ENCODE measurements at regions not wholly inside any gene's neighbourhood (a gene's known extent, or its start where the extent isn't known, plus 50 kb on each side); places are given as distances from the start of the nearest gene placed in this dataset.

DNA sequence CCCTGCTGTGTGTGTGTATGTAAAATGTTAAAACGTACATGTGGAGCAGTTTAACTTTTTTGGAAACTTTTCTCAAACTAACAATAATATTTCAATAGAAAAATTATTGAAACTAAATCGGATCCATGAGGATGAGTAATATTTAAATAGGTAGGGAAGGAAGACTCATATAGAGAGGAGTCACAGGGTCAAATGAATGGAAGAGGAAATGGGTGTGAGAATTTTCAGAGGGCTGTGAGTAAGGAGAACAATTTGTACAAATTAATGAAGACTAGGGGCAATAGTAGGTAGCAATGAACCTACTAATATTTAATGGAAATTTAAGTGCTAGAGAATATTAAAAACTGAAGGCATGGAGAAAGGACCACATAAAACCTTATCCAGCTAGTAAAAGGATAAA lies 290.7 kb upstream of the PCDH18 start:
- intact Hi-C loops (cut with DNase I), result loop anchor here (10.0 kb wide), 1 partner anchor 862 kb away; no protein-coding TSS in a partner anchor
- no peaks in the 10 kb centered on the region for H3K4me1 ChIP-seq

DNA sequence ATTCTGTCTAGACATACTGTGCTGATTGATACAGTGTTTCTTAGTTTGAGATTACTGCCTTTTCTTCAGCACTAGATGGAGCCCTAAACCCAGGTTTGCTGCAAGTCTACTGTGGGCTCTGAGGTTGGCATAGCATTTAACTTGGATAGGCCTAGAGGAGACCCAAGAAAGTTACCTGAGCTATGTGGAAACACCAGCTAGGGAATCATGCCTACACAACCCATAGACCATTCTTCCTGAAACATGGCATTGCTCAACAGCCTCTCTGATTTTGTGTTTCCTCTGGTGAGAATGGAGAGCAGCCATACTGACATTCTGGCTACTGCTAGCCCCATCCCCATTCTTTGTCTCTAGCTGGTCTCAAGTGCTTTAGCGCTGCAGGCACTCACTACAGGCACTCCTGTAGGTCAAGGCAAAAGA lies 287.7 kb upstream of the PCDH18 start:
- no peak for DNase-seq
- Histone ChIP-seq H3K9ac (ENCODE audit: low read depth in 2 of 2, low read length in 2 of 2) (no peak overlapping the region), H3K36me3 (no peaks in the 10 kb centered on the region), H3K4me1 (no peaks in the 10 kb centered on the region), H3K27ac (no peak overlapping the region), H3K9me3 (no peaks in the 10 kb centered on the region), H3K27me3 (no peaks in the 10 kb centered on the region), H3K4me3 (no peak overlapping the region)
- intact Hi-C loops (cut with DNase I), result loop anchor here (10.0 kb wide), 2 partner anchors 365 to 865 kb away; no protein-coding TSS in a partner anchor
- TF ChIP-seq, protein P1, sequence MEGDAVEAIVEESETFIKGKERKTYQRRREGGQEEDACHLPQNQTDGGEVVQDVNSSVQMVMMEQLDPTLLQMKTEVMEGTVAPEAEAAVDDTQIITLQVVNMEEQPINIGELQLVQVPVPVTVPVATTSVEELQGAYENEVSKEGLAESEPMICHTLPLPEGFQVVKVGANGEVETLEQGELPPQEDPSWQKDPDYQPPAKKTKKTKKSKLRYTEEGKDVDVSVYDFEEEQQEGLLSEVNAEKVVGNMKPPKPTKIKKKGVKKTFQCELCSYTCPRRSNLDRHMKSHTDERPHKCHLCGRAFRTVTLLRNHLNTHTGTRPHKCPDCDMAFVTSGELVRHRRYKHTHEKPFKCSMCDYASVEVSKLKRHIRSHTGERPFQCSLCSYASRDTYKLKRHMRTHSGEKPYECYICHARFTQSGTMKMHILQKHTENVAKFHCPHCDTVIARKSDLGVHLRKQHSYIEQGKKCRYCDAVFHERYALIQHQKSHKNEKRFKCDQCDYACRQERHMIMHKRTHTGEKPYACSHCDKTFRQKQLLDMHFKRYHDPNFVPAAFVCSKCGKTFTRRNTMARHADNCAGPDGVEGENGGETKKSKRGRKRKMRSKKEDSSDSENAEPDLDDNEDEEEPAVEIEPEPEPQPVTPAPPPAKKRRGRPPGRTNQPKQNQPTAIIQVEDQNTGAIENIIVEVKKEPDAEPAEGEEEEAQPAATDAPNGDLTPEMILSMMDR (IDR thresholded peaks at IDR 0.05), result no peak

More for the DNA sequence above, 290.7 kb upstream of the PCDH18 start:
- no peaks in the 10 kb centered on the region for H3K9me3 ChIP-seq
- no peaks in the 10 kb centered on the region for H3K27me3 ChIP-seq
- TF ChIP-seq, protein P1 (IDR thresholded peaks at IDR 0.05), result no peak
- no peak overlapping the region for H3K9ac ChIP-seq (ENCODE audit: low read depth in 2 of 2, low read length in 2 of 2)
- no peaks in the 10 kb centered on the region for H3K36me3 ChIP-seq
- H3K27ac ChIP-seq, result no peak overlapping the region
- no peak for DNase-seq
- H3K4me3 ChIP-seq, result no peak overlapping the region

DNA sequence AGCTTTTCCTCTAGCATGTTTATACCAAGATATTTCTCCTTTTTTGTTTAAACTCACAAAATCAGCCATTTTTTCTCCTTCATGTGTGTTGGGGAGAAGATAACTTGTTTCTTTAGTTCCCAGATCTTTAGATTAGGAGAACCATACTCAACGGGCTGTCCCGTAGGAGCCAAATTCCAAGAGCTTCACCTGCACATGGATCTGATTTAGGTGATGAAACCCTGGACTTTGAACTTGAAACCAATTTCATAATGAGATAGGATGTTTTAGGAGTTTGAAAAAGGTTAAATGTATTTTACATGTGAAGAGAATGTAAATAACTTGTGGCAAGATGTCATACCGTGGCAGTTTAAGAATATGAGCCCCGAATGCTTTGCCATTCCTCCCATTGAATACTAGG lies 280.0 kb upstream of the PCDH18 start:
- no peak overlapping the region for H3K27ac ChIP-seq
- no peaks in the 10 kb centered on the region for H3K4me1 ChIP-seq
- TF ChIP-seq, protein P1 (IDR thresholded peaks at IDR 0.05), result no peak
- no peak for DNase-seq
- H3K9me3 ChIP-seq, result no peaks in the 10 kb centered on the region
- no peaks in the 10 kb centered on the region for H3K36me3 ChIP-seq
- no peak overlapping the region for H3K4me3 ChIP-seq
- H3K9ac ChIP-seq (ENCODE audit: low read depth in 2 of 2, low read length in 2 of 2), result no peak overlapping the region
- H3K27me3 ChIP-seq, result no peaks in the 10 kb centered on the region
- intact Hi-C loops (cut with DNase I), result loop anchor here (10.0 kb wide), 1 partner anchor 373 kb away; no protein-coding TSS in a partner anchor

GRCh38 chr4:137806420-137806819 lies 274.1 kb upstream of the PCDH18 start:
- TF ChIP-seq, protein P1 (IDR thresholded peaks at IDR 0.05), result no peak
- H3K9ac ChIP-seq (ENCODE audit: low read depth in 2 of 2, low read length in 2 of 2), result no peak overlapping the region
- no peaks in the 10 kb centered on the region for H3K9me3 ChIP-seq
- DNase-seq, result no peak
- no peak overlapping the region for H3K27ac ChIP-seq
- no peaks in the 10 kb centered on the region for H3K36me3 ChIP-seq
- H3K27me3 ChIP-seq, result no peaks in the 10 kb centered on the region
- H3K4me3 ChIP-seq, result no peak overlapping the region
- intact Hi-C loops (cut with DNase I), result no loop called here
- no peaks in the 10 kb centered on the region for H3K4me1 ChIP-seq

DNA sequence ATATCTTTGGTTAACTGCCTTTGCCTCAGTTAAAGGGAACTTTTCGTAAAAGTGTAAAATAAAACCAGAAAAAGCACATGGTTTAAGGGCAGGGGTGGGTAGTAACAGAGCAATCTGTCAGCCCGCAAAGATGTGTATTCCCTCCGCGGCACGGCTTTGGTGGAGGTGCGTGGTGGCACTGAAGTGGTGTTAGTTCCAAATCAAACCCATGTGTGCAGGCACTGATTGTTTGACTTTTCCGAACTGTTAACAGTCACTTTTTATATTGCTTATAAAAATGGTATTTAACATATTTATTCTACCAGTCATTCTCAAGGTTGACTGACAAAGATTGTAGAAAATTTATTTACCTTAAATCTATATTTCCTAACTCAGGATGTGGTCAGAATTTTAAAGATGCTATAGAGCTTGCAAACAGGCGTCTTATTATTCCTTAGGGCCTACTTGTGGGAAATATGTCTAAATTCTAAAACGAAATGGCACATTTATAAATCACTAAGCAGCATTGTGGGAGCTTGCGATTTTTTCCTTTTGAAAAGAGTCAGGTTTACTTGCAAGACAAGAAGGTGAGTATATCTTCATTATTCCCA lies 272.7 kb upstream of the PCDH18 start:
- no peaks in the 10 kb centered on the region for H3K36me3 ChIP-seq
- H3K27ac ChIP-seq, result no peak overlapping the region
- no peaks in the 10 kb centered on the region for H3K4me1 ChIP-seq
- no peak overlapping the region for H3K4me3 ChIP-seq
- no peaks in the 10 kb centered on the region for H3K27me3 ChIP-seq
- no peak for DNase-seq
- no peak overlapping the region for H3K9ac ChIP-seq (ENCODE audit: low read depth in 2 of 2, low read length in 2 of 2)
- TF ChIP-seq, protein P1 (IDR thresholded peaks at IDR 0.05), result no peak
- intact Hi-C loops (cut with DNase I), result no loop called here
- H3K9me3 ChIP-seq, result no peaks in the 10 kb centered on the region
